GM23338 (cell line): ENCODE measurements at regions not wholly inside any gene's neighbourhood (a gene's known extent, or its start where the extent isn't known, plus 50 kb on each side); places are given as distances from the start of the nearest gene placed in this dataset.

ENCODE experiments used
- CTCF ChIP-seq, 2 experiments: fragments of 200-600 bp in 1 of 2; sonication (generic) in 1 of 2; conservative IDR thresholded peaks; 2 replicates each; pipeline versions ENCODE4 v1.5.1 to v1.6.1; 2016 to 2017; ENCODE audit warnings: antibody characterized with exemption in 2 of 2, low read depth in 2 of 2, mild to moderate bottlenecking in 2 of 2, moderate library complexity in 1 of 2
- EZH2 ChIP-seq: fragments of 200-600 bp; sonication (generic); IDR thresholded peaks from one replicate; pipeline ENCODE4 v1.8.0; 2017; ENCODE audit warnings: antibody characterized with exemption, mild to moderate bottlenecking, low read depth; ENCODE audit not compliant: unreplicated experiment
- EZH2phosphoT487 ChIP-seq: fragments of 200-600 bp; sonication (generic); IDR thresholded peaks from one replicate; pipeline ENCODE4 v1.8.1; 2018; ENCODE audit warnings: antibody characterized with exemption; ENCODE audit not compliant: unreplicated experiment
- POLR2AphosphoS5 ChIP-seq: IDR thresholded peaks from 2 replicates; pipeline ENCODE4 v1.6.1; 2016; ENCODE audit warnings: antibody characterized with exemption, low read depth
- REST ChIP-seq: IDR thresholded peaks from one replicate; pipeline ENCODE4 v1.6.1; 2018; ENCODE audit warnings: antibody characterized with exemption; ENCODE audit not compliant: unreplicated experiment
- ZNF462 ChIP-seq: fragments of 250-450 bp; sonication (Bioruptor Pico); IDR thresholded peaks from 2 replicates; pipeline ENCODE4 v1.5.0; 2020; ENCODE audit warnings: mild to moderate bottlenecking, moderate library complexity

GRCh38 chr6:67459556-67459955 lies 1175.5 kb upstream of the ADGRB3 start:
- TF ChIP-seq REST = no peak
- no peak for TF ChIP-seq CTCF (conservative IDR thresholded peaks at IDR 0.05; ENCODE audit: low read depth in 2 of 2)
- TF ChIP-seq EZH2phosphoT487 = no peak
- TF ChIP-seq EZH2 = no peak
- no peak for TF ChIP-seq POLR2AphosphoS5
- TF ChIP-seq ZNF462 = no peak
